A549 (cell line): ENCODE measurements at regions not wholly inside any gene's neighbourhood (a gene's known extent, or its start where the extent isn't known, plus 50 kb on each side); places are given as distances from the start of the nearest gene placed in this dataset.

Experiments used
- ATAC-seq, 2 experiments: fragments of 200-7000 bp in 1 of 2; fragments of >200 bp in 1 of 2; cut with Nextera tagmentation in 1 of 2; cut with Tn5 transposase in 1 of 2; 3 replicates each; pipeline versions ENCODE4 v1.8.0 to v1.9.1; 2018 to 2020; ENCODE audit warnings: mild to moderate bottlenecking in 1 of 2, moderate library complexity in 1 of 2
- CTCF ChIA-PET: fragments of 300-600 bp; sonication (Branson Sonifier 250); formaldehyde crosslinking; extraction: SDS; loops from one replicate; lab custom pipeline; 2021; ENCODE audit warnings: antibody characterized with exemption, inconsistent platforms; lab: Yijun Ruan, JAX
- POLR2A ChIA-PET: fragments of 350-600 bp; formaldehyde crosslinking; extraction: SDS; loops from one replicate; lab custom pipeline; 2021; ENCODE audit warnings: antibody characterized with exemption, inconsistent platforms; lab: Yijun Ruan, JAX
- DNase-seq, 2 experiments: peaks; one replicate each; pipeline versions ENCODE4 v3.0.0 to v3.0.0-alpha.2; 2011 to 2016; ENCODE audit warnings: low read depth in 1 of 2, low spot score in 1 of 2
- FAIRE-seq: peaks from 2 replicates; lab custom pipeline; 2011; peaks lifted over from hg19 to GRCh38; lab: Jason Lieb, UNC
- H3K27ac ChIP-seq, 2 experiments: fragments of >200 bp; sonication (Bioruptor Twin); formaldehyde crosslinking; 3 replicates each; pipeline ENCODE4 v1.5.1; 2016 to 2017
- H3K4me1 ChIP-seq: fragments of >200 bp; sonication (Bioruptor Twin); formaldehyde crosslinking; 3 replicates; pipeline ENCODE4 v1.6.1; 2016
- H3K4me2 ChIP-seq: fragments of >200 bp; sonication (Bioruptor Twin); formaldehyde crosslinking; 3 replicates; pipeline ENCODE4 v1.6.1; 2016
- H3K4me3 ChIP-seq: fragments of >200 bp; sonication (Bioruptor Twin); formaldehyde crosslinking; 3 replicates; pipeline ENCODE4 v1.5.1; 2016
- H3K9me3 ChIP-seq: fragments of >200 bp; sonication (Bioruptor Twin); formaldehyde crosslinking; 3 replicates; pipeline ENCODE4 v1.6.1; 2016
- CBX2 ChIP-seq: fragments of 200-600 bp; sonication (generic); IDR thresholded peaks from 2 replicates; pipeline ENCODE4 v1.6.1; 2016; ENCODE audit warnings: low read depth, mild to moderate bottlenecking, borderline replicate concordance
- CHD4 ChIP-seq: fragments of 200-600 bp; sonication (generic); IDR thresholded peaks from 2 replicates; pipeline ENCODE4 v1.6.1; 2016; ENCODE audit warnings: antibody characterized with exemption, mild to moderate bottlenecking, borderline replicate concordance
- EHF ChIP-seq: fragments of 250-450 bp; sonication (Bioruptor Pico); IDR thresholded peaks from 2 replicates; pipeline ENCODE4 v1.5.0; 2020; ENCODE audit warnings: mild to moderate bottlenecking
- EP300 ChIP-seq, 2 experiments: fragments of >200 bp; sonication (Bioruptor Twin); formaldehyde crosslinking; IDR thresholded peaks; 2 replicates in 1 of 2; 3 replicates in 1 of 2; pipeline ENCODE4 v1.6.1; 2016 to 2017
- ESRRA ChIP-seq: fragments of 150-350 bp; IDR thresholded peaks from 2 replicates; pipeline ENCODE4 v1.6.1; 2014; ENCODE audit warnings: mild to moderate bottlenecking, low read length, borderline replicate concordance
- FOSB ChIP-seq: fragments of 250-450 bp; sonication (Bioruptor Pico); IDR thresholded peaks from 2 replicates; pipeline ENCODE4 v1.5.0; 2020; ENCODE audit warnings: mild to moderate bottlenecking, moderate library complexity
- GATA3 ChIP-seq: IDR thresholded peaks from 2 replicates; pipeline ENCODE4 v1.6.1; 2012; ENCODE audit warnings: borderline replicate concordance
- HEYL ChIP-seq: fragments of 250-450 bp; sonication (Bioruptor Pico); IDR thresholded peaks from 2 replicates; pipeline ENCODE4 v1.8.0; 2021; ENCODE audit warnings: mild to moderate bottlenecking, moderate library complexity
- HOXA7 ChIP-seq: fragments of 250-450 bp; sonication (Bioruptor Pico); IDR thresholded peaks from 2 replicates; pipeline ENCODE4 v1.5.0; 2020; ENCODE audit warnings: mild to moderate bottlenecking, moderate library complexity
- HOXB13 ChIP-seq: fragments of 250-450 bp; sonication (Bioruptor Pico); IDR thresholded peaks from 2 replicates; pipeline ENCODE4 v1.5.0; 2020; ENCODE audit warnings: low read depth, mild to moderate bottlenecking, moderate library complexity
- KDM1A ChIP-seq: fragments of 200-600 bp; sonication (generic); IDR thresholded peaks from 2 replicates; pipeline ENCODE4 v1.6.1; 2016; ENCODE audit warnings: low read depth, mild to moderate bottlenecking
- MAZ ChIP-seq: fragments of 150-350 bp; IDR thresholded peaks from 2 replicates; pipeline ENCODE4 v1.6.1; 2014; ENCODE audit warnings: antibody characterized with exemption, low read depth, low read length, borderline replicate concordance
- PBX3 ChIP-seq: IDR thresholded peaks from 2 replicates; pipeline ENCODE4 v1.6.1; 2012
- POLR2A ChIP-seq: IDR thresholded peaks from 2 replicates; pipeline ENCODE4 v1.6.1; 2012; ENCODE audit warnings: mild to moderate bottlenecking, low read length
- POLR2AphosphoS2 ChIP-seq: conservative IDR thresholded peaks from 2 replicates; pipeline ENCODE4 v1.6.1; 2012; ENCODE audit warnings: low read length, improper control_type of control experiment, inconsistent platforms
- RARB ChIP-seq: fragments of 250-450 bp; sonication (Bioruptor Pico); IDR thresholded peaks from 2 replicates; pipeline ENCODE4 v1.8.0; 2021; ENCODE audit warnings: mild to moderate bottlenecking, moderate library complexity
- SMC3 ChIP-seq: fragments of >200 bp; sonication (Bioruptor Twin); formaldehyde crosslinking; IDR thresholded peaks from 3 replicates; pipeline ENCODE4 v1.6.1; 2018; ENCODE audit warnings: inconsistent platforms
- ZNF302 ChIP-seq: fragments of 250-450 bp; sonication (Bioruptor Pico); IDR thresholded peaks from 2 replicates; pipeline ENCODE4 v1.9.0; 2021; ENCODE audit warnings: inconsistent platforms, mild to moderate bottlenecking, moderate library complexity
- ZSCAN20 ChIP-seq: fragments of 250-450 bp; sonication (Bioruptor Pico); IDR thresholded peaks from 2 replicates; pipeline ENCODE4 v1.8.0; 2022; ENCODE audit warnings: mild to moderate bottlenecking, moderate library complexity
- WGBS: methylation state at CpG from one replicate; pipeline ENCODE4 v1.1.6; 2017; ENCODE audit errors: missing lambda C conversion rate; 5-methylcytosine and 5-hydroxymethylcytosine counted together
- TF ChIP-seq, protein P1 (sequence below): fragments of >200 bp; sonication (Bioruptor Twin); formaldehyde crosslinking; IDR thresholded peaks from 2 replicates; pipeline ENCODE4 v1.6.1; 2016
- TF ChIP-seq, protein P2 (sequence below): fragments of >200 bp; sonication (Bioruptor Twin); formaldehyde crosslinking; IDR thresholded peaks from 3 replicates; pipeline ENCODE4 v1.6.1; 2016

GRCh38 chr5:97628807-97629206 is 445.8 kb upstream of the RIOK2 start:
- WGBS, result 27% methylated on average over 3 of the region's 3 CpGs
- no peaks in the 10 kb centered on the region for H3K4me1 ChIP-seq
- FAIRE-seq, result no peak
- no peak overlapping the region for H3K4me3 ChIP-seq
- no peak for TF ChIP-seq ESRRA
- TF ChIP-seq FOSB (CRISPR knock-in tag), result no peak
- no peak for TF ChIP-seq EP300 (IDR thresholded peaks at IDR 0.05)
- TF ChIP-seq PBX3, result no peak
- TF ChIP-seq KDM1A, result no peak
- TF ChIP-seq HOXA7 (CRISPR knock-in tag), result no peak
- TF ChIP-seq MAZ, result no peak
- no peak for TF ChIP-seq POLR2AphosphoS2
- no peak for TF ChIP-seq ZSCAN20
- TF ChIP-seq ZNF302 (CRISPR knock-in tag), result no peak
- no peak for TF ChIP-seq POLR2A
- TF ChIP-seq, all 56 proteins: peak for 0
- POLR2A ChIA-PET, result no interaction called here
- Histone ChIP-seq H3K4me2 (no peak overlapping the region), H3K27ac (no peak overlapping the region), H3K9me3 (peaks cover 2% of the 10 kb centered on the region; the same call in 1 of the 3 replicates)
- DNase-seq, result no peak
- CTCF ChIA-PET, result no interaction called here
- no peak for ATAC-seq

- WGBS, result 27% methylated on average over 4 of the region's 4 CpGs
- H3K27ac ChIP-seq, result no peak overlapping the region
- H3K4me1 ChIP-seq, result no peaks in the 10 kb centered on the region
- H3K4me3 ChIP-seq, result no peak overlapping the region
- ChIA-PET CTCF (no interaction called here), POLR2A (no interaction called here)
- no peak for FAIRE-seq
- H3K4me2 ChIP-seq, result no peak overlapping the region
- TF ChIP-seq PBX3 (no peak), GATA3 (no peak)
- TF ChIP-seq, all 56 proteins: peak for 0
- no peak for ATAC-seq
- peaks cover 2% of the 10 kb centered on the region; the same call in 1 of the 3 replicates for H3K9me3 ChIP-seq
- no peak for DNase-seq
These were observed 446.2 kb upstream of the RIOK2 start for GRCh38 chr5:97629276-97629675.

DNA sequence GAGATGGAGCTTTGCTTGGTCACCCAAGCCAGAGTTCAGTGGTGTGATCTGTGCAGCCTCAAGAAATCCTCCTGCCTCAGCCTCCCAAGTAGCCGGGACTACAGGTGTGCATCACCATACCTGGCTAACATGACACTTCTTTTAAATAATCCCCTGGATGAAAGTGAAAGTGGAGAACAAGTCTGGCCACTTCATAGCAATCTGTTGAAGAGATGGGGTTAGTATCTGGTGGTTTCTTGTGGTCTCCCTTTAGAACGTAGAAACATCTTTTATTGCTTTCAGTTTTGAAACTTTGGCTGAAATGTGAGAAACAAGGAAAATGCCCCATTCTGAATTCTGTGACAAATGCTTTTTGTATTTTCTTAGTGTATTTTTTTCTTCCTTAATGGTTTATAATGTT is 452.5 kb upstream of the RIOK2 start:
- Histone ChIP-seq H3K4me2 (no peak overlapping the region), H3K4me1 (no peaks in the 10 kb centered on the region), H3K9me3 (no peaks in the 10 kb centered on the region), H3K4me3 (no peak overlapping the region), H3K27ac (no peak overlapping the region)
- ChIA-PET CTCF (no interaction called here), POLR2A (no interaction called here)
- TF ChIP-seq EP300 (IDR thresholded peaks at IDR 0.05), result no peak
- no peak for TF ChIP-seq HOXB13 (CRISPR knock-in tag)
- TF ChIP-seq HEYL, result no peak
- no peak for TF ChIP-seq KDM1A
- TF ChIP-seq, protein P1, sequence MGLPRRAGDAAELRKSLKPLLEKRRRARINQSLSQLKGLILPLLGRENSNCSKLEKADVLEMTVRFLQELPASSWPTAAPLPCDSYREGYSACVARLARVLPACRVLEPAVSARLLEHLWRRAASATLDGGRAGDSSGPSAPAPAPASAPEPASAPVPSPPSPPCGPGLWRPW, result no peak
- TF ChIP-seq RARB (CRISPR knock-in tag), result no peak
- TF ChIP-seq, protein P2, sequence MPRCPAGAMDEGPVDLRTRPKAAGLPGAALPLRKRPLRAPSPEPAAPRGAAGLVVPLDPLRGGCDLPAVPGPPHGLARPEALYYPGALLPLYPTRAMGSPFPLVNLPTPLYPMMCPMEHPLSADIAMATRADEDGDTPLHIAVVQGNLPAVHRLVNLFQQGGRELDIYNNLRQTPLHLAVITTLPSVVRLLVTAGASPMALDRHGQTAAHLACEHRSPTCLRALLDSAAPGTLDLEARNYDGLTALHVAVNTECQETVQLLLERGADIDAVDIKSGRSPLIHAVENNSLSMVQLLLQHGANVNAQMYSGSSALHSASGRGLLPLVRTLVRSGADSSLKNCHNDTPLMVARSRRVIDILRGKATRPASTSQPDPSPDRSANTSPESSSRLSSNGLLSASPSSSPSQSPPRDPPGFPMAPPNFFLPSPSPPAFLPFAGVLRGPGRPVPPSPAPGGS, result no peak
- TF ChIP-seq EHF (CRISPR knock-in tag), result no peak
- TF ChIP-seq POLR2AphosphoS2, result no peak
- no peak for TF ChIP-seq CHD4
- no peak for TF ChIP-seq SMC3
- TF ChIP-seq CBX2, result no peak
- WGBS, result 2% methylated on average over 2 of the region's 2 CpGs
- no peak for DNase-seq
- no peak for ATAC-seq
- FAIRE-seq, result no peak
